ENCODE measurements at regions not wholly inside any gene's neighbourhood (a gene's known extent, or its start where the extent isn't known, plus 50 kb on each side); places are given as distances from the start of the nearest gene placed in this dataset.

- no peak for DNase-seq
Observed at GRCh38 chr9:27752069-27752468, 178.8 kb upstream of the C9orf72 start.

- no peak for DNase-seq
Observed at GRCh38 chr9:27755846-27756245, 182.6 kb upstream of the C9orf72 start.

DNA sequence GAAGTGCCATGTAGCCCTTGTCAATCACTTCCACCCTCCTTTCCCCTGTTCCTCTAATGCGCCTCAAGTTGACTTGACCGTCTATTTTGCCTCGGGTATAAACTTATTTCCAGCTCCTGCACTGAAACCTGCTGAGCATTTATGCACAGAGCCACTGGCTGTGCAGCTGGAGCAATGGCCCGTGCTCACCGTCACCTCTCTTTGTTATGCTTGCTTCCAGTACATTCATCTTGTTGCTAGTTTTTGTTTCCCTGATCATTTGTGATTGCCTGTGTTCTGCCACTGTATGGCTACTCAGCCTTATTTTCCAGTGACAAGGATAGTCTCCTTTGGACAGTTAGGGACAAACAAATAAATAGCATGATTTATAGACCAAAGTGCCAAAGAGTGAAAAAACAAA, 183.1 kb upstream of the C9orf72 start:
- no peak for DNase-seq

DNA sequence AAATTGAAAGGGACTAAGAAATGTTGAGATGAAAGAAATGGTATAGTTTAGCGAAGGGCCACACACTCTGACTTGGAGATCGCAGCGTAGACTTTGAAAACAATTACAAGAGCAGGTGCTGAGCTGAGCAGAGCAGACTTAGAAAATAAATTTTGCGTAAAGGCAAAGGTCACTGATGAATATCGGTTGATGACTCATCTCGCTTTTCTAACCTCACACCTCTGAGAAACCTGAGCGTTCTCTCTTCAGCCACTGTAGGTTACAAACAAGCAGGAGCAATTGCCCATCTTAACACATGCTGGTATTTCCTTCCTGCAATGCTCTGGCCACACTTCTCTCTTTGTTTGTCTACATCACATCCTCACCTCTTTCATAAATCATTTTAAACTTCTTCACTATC, 190.6 kb upstream of the C9orf72 start:
- no peak for DNase-seq

DNA sequence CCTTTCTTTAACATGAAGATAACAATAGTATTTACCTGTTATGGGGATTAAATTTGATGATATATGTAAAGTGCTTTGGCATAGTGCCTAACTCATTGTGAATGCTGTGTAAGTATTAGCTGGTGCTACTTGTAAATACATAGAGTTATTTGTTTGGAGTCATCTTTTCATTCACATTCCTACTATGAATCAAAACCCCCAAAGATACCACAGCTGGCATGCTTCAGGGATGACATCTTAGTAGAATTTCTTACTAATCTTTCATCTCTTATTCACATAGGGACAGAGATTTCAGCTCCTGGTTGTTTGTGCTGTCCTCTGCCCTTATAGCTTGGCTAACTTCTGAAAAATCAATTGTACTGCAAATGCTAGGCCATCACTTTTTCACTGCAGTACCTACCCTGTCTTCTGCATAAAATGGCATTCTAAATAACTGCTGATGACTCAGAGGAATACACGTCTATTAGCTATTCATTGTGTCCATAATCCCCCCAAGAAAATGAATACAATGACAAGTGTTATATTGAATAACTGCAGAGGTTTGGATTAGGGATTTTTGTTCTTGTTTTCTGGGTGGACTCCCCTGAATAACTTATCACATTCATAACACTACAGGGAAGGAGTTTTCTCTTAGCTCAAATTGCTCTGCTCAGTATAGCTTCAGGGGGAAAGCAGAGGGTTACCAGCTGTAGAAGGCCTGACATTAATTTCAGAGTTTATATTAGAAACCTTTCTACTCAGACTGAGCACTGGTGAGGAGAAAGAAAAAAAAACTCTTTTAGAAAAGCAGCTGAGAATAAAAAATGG, 192.2 kb upstream of the C9orf72 start:
- DNase-seq: no peak

- no peak for DNase-seq
Observed at GRCh38 chr9:27766073-27766835, 193.0 kb upstream of the C9orf72 start.

- DNase-seq: no peak
Observed at GRCh38 chr9:27768781-27769180, 195.5 kb upstream of the C9orf72 start.

- no peak for DNase-seq
Observed at GRCh38 chr9:27770541-27770940, 197.3 kb upstream of the C9orf72 start.

- DNase-seq: no peak
Observed at GRCh38 chr9:27771803-27772545, 198.7 kb upstream of the C9orf72 start.

GRCh38 chr9:27784847-27785713, 211.8 kb upstream of the C9orf72 start:
- no peak for DNase-seq

DNA sequence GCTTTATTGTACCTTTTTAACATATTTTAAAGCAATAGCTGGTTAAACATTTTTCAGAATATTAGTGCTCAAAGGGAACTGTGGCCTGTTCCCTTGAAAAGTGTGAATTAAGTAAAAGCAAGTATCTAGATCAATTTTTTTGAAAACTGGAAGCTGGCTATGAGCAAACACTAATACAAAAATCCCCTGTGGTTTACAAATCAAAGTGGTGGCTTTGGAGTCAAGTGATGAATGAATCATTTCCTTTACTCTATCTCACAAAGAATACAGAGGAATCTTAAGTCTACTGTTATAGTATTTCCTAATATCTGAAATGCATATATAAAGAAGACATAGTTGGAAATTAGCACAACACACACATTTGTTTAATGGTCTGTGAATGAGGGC, 212.4 kb upstream of the C9orf72 start:
- no peak for DNase-seq

GRCh38 chr9:27787891-27788290, 214.6 kb upstream of the C9orf72 start:
- no peak for DNase-seq

GRCh38 chr9:27791311-27791710, 218.0 kb upstream of the C9orf72 start:
- no peak for DNase-seq

DNA sequence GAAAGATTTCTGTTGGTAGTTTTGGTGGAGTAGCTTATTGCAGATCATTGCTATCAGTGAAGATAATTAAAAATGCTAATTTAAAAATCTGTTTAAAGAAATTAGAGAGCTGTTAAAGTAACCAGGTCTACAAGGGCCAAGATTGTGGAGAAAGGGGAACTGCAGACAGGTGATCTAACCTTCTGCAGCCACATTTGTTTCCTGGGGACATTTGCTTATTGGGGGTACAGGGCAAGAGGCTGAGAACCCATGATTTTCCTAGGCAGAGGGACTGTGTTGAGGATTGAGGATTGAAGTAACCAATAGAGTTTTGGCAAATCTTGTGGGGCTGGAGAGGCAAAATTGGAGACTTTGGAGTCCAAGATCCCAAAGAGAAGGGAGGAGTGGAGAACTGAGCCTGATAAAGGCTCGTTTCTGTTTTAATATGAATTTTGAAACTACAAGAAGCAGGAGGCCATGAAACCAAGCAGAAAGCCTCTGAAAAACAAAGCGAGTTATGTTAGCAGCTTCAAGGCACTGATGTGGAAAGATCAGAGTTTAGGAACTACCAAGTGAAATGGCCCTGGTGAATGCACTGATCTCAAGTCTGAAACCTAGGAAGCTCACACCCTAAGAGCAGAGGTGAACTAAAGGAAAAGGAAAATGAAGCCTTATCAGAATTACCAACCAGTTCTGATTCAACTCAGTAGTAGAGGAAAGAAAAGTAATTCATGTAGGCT, 219.8 kb upstream of the C9orf72 start:
- no peak for DNase-seq

DNA sequence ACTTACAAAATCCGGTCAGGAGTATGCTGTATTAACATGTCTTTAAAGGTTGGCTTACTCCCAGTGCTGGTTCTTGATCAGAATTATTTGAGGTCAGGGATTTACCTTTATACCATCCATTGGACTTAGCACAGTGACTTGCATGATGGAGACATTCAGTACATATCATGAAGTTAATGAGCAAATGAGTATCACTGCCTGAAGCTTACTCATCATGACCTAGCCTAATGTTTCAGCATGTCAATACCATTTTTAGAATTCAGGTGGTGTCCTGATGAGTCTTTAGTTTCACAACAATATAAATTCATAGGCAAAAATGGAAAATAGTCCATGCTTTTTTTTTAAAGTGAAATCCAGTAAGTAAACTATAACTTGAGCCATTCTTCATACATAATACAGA, 226.0 kb upstream of the C9orf72 start:
- no peak for DNase-seq

GRCh38 chr9:27800159-27800558, 226.9 kb upstream of the C9orf72 start:
- DNase-seq: no peak

- DNase-seq: no peak
Observed at GRCh38 chr9:27800692-27801370, 227.6 kb upstream of the C9orf72 start.

DNA sequence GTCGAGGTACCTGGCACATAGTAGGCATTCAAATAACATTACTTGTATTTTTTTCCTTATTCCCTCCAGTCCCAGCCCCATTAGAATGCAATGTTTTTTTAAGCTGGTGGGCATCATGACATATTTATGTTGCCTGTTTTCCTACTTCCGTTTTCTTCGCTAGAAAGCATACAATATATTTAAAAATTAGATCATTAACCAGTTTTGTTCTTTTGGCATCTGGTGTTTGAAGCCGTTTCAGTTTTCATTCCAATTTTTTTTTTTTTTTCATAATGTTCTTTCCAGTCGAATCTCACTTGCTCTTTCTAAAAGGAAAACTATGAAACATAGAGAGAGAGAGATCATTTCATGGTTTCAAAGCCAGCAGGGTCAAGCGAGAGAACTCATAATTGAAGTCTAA, 228.3 kb upstream of the C9orf72 start:
- DNase-seq: no peak

DNA sequence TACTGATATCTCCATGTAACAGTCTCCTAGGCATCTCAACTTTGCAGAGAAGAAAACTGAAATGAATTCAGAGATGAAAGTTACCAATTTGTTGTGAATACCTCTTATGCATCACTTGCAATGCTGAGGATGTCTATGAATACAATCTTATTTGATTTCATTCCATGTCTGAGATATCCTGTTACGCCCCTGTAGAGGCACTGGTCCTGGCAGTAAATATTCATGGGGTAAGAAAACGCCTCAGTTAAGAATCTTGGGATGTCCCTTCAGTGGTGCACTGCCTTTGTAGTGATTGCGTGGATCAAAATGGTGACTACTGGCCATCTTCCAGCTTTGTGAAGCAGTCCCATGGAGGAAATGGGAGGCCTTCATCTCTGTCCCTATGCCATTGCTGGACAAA, 229.1 kb upstream of the C9orf72 start:
- no peak for DNase-seq

GRCh38 chr9:27808864-27809263, 235.6 kb upstream of the C9orf72 start:
- no peak for DNase-seq

DNA sequence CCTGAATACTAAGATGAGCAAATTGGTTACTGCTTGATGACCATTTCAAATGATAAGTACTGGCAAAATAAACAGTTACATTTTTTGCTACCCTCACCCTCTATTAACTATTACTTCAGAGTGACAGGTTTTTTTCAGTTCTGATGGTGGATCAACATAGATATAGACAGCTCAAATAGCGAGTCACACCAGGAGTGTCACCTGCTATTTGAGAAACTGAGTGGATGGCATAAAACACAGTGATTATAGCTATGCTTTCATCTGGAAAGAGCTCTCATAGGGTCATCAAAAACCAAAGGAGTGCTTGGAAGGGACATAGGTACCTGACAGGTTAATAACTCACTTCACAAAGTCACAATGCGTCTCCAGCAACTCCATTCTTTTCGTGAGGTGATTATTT, 244.5 kb upstream of the C9orf72 start:
- DNase-seq: no peak

All from CD4-positive, alpha-beta T cell treated with Interferon gamma for 1 hour (primary cell).